ENCODE measurements at regions not wholly inside any gene's neighbourhood (a gene's known extent, or its start where the extent isn't known, plus 50 kb on each side); places are given as distances from the start of the nearest gene placed in this dataset.

DNA sequence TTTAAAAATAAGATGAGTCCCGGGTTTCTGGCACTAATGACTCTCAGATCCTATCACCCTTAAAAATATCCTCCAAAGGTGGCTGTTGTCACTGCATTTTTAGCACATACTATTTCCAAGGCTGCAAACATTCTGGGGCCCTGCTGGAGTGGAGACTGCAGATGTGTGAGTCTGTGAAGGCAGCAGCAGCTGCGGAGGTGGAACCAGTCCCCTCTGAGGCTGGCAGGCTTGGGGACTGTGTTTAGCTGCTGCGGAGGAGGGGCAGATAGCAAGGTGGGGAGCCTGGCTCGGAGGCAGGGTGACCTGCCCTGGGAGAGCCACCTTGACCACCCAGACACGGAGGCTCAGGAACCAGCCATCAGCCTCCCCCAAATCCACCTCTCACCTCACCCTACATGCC, 77.0 kb downstream of the C5orf15 start:
- no peaks in the 10 kb centered on the region for H3K9me3 Mint-ChIP-seq
- no peaks in the 10 kb centered on the region for H3K36me3 Mint-ChIP-seq
- intact Hi-C loops (cut with micrococcal nuclease): no loop called here
- no peaks in the 10 kb centered on the region for H3K27me3 Mint-ChIP-seq
- no peak overlapping the region for H3K4me3 Mint-ChIP-seq
- H3K27ac Mint-ChIP-seq: no peak overlapping the region
- CTCF ChIA-PET: no interaction called here
- no peaks in the 10 kb centered on the region for H3K4me1 Mint-ChIP-seq (ENCODE audit: low read depth)
- DNase-seq: no peak
- POLR2A ChIA-PET: no interaction called here

DNA sequence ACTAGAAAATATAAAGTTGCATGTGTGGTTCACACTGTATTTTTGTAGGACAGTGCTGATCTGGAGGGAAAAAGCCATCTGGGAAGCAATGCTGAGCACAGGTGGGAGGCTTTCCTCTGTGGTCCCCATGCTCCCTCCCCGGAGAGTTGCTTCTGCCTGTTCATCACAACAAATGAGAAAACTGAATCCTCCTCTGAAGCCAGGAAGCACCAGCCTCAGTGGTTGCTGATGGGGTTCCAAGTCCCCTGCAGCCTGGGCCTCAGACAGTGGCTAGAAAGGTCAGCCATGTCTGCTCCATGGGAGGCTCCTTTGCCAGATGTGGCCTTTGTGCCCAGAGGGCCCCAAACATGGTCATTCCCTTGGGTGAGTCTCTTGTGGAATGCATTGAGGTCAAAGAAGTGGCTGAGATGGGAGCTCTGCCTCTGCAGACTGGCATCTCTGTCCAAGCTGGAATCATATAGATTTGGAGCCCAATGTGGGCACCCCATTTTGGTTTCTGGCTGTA, 77.6 kb downstream of the C5orf15 start:
- no peak for DNase-seq
- ChIA-PET POLR2A (no interaction called here), CTCF (no interaction called here)
- Mint-ChIP-seq H3K27ac (no peak overlapping the region), H3K36me3 (no peaks in the 10 kb centered on the region), H3K4me3 (no peak overlapping the region), H3K9me3 (no peaks in the 10 kb centered on the region), H3K4me1 (ENCODE audit: low read depth) (no peaks in the 10 kb centered on the region), H3K27me3 (no peaks in the 10 kb centered on the region)
- intact Hi-C loops (cut with micrococcal nuclease): no loop called here

DNA sequence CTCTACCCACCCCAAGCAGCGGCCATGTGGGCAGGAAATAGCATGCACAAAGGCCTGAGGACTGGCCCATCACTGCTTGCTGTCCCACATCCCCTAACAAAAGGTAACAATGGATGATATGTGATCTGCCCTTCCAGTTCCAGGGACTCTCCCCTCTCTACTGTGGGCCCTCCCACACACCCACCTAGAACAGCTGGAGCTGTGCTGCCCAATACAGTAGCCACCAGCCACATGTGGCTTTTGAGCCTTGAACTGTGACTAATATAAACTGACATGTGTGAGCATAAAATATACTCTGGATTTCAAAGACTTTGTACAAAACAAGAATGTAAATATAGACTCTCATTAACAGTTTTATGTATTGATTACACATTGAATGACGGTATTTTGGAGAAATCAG, 78.1 kb downstream of the C5orf15 start:
- H3K36me3 Mint-ChIP-seq: no peaks in the 10 kb centered on the region
- POLR2A ChIA-PET: no interaction called here
- H3K4me3 Mint-ChIP-seq: no peak overlapping the region
- H3K27ac Mint-ChIP-seq: no peak overlapping the region
- no peaks in the 10 kb centered on the region for H3K27me3 Mint-ChIP-seq
- H3K4me1 Mint-ChIP-seq (ENCODE audit: low read depth): no peaks in the 10 kb centered on the region
- DNase-seq: peak; percentile 16
- no peaks in the 10 kb centered on the region for H3K9me3 Mint-ChIP-seq
- intact Hi-C loops (cut with micrococcal nuclease): no loop called here
- CTCF ChIA-PET: no interaction called here

DNA sequence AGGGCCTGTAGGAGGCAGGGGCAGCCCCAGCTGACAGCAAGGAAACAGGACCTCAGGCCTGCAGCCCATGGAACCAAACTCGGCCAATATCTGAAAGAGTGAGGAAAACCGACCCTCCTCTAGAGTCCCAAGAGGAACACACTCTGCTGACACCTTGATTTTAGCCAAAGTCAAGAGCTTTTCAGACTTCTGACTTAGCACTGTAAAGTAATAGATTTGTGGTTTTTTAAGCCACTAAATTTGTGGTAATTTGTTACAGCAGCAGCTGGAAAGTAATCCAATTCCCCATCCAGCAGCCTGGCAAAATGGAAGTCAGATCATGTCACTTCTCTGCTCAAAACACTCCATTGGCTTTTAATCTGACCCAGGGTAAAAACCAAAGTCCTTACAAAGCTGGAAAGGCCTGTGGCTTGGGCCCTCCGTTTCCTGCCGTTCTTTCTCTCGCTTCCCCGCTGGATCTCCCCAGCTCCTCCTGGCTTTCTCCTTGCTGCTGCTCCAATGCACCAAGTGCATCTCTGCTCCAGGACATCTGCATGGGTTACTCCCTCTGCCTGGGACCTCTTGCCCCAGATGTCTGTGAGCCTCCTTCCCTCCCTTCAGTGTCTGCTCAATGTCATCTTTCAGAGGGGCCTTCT, 79.0 kb downstream of the C5orf15 start:
- POLR2A ChIA-PET: no interaction called here
- H3K4me1 Mint-ChIP-seq (ENCODE audit: low read depth): no peaks in the 10 kb centered on the region
- H3K9me3 Mint-ChIP-seq: no peaks in the 10 kb centered on the region
- DNase-seq: no peak
- no peak overlapping the region for H3K4me3 Mint-ChIP-seq
- no peak overlapping the region for H3K27ac Mint-ChIP-seq
- CTCF ChIA-PET: no interaction called here
- intact Hi-C loops (cut with micrococcal nuclease): no loop called here
- no peaks in the 10 kb centered on the region for H3K36me3 Mint-ChIP-seq
- no peaks in the 10 kb centered on the region for H3K27me3 Mint-ChIP-seq

DNA sequence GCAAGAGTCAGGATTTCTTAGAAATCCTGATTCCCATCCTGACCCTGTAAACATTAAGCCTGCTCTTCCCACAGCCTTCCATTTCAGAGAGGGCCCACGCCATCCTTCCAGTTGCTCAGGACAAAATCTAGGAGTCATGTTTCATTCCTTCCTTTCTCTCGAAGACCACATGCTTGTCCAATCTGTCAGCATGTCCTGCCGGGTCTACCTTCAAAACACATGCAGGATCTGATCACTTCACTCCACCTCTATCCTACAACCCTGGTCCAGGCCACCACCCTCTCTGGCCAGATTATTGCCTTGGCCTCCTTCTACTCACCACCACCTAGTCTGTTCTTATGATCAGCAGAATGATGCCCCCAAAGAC, 79.8 kb downstream of the C5orf15 start:
- Mint-ChIP-seq H3K27me3 (no peaks in the 10 kb centered on the region), H3K9me3 (no peaks in the 10 kb centered on the region), H3K4me1 (ENCODE audit: low read depth) (no peaks in the 10 kb centered on the region), H3K27ac (no peak overlapping the region), H3K36me3 (no peaks in the 10 kb centered on the region), H3K4me3 (no peak overlapping the region)
- ChIA-PET POLR2A (no interaction called here), CTCF (no interaction called here)
- intact Hi-C loops (cut with micrococcal nuclease): no loop called here
- DNase-seq: no peak

DNA sequence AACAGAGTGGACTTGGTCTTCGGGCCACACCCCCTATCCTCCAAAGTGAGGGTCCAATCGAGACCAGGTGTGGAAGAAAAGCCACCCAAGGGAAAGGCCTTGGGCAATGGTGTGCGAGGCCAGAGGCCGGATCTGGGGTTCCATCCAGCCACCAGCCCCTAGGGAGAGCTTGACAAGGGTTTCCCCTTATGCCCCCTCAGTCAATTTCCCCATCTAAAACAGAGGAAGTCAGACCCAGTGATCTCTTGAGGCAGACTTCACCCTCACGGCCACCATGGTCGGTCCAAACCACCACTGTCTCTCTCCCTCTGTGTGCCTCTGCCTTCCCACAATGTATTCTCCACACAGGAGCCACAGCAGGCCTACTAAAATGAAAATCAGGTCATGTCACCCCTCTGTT, 82.9 kb downstream of the C5orf15 start:
- no peaks in the 10 kb centered on the region for H3K9me3 Mint-ChIP-seq
- no peak overlapping the region for H3K4me3 Mint-ChIP-seq
- ChIA-PET CTCF (no interaction called here), POLR2A (no interaction called here)
- intact Hi-C loops (cut with micrococcal nuclease): no loop called here
- H3K27me3 Mint-ChIP-seq: peaks cover 4% of the 10 kb centered on the region
- H3K36me3 Mint-ChIP-seq: no peaks in the 10 kb centered on the region
- no peak for DNase-seq
- no peaks in the 10 kb centered on the region for H3K4me1 Mint-ChIP-seq (ENCODE audit: low read depth)
- no peak overlapping the region for H3K27ac Mint-ChIP-seq

DNA sequence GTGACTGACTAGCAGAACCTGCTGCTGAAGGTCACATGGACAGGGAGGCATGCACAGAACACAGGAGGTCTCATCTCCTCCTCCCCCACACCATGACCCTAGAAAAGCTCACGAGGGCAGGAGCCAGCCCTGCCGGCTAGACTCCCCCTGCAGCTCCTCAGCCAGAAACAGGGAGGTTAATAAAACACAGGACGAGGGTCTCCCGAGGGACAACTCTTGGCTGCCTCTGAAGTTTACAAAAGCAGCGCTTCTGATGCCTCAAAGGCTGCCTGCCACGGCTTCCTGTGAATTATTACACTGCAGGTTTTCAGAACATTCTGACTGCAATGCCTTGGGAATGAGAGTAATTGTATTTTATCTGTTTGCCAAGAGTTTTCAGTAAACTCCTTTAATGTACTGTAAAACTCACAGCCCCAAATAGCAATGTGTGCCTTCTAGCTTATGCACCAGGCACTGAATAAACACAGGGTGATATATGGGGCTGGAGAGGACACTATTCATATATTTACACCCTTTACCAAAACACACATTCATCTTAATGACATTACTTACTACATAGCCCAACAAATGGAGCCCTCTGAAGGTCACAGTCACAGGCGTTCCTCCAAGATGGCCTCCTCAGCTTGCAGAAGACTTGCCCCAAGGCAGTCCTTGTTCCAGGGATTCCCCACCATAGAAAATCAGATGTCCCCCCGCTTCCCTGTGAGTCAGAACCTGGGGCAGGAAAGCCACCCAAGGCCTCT, 83.7 kb downstream of the C5orf15 start:
- no peaks in the 10 kb centered on the region for H3K4me1 Mint-ChIP-seq (ENCODE audit: low read depth)
- ChIA-PET POLR2A (no interaction called here), CTCF (no interaction called here)
- peaks cover 4% of the 10 kb centered on the region for H3K27me3 Mint-ChIP-seq
- no peaks in the 10 kb centered on the region for H3K36me3 Mint-ChIP-seq
- H3K9me3 Mint-ChIP-seq: no peaks in the 10 kb centered on the region
- H3K27ac Mint-ChIP-seq: no peak overlapping the region
- no peak overlapping the region for H3K4me3 Mint-ChIP-seq
- intact Hi-C loops (cut with micrococcal nuclease): no loop called here
- DNase-seq: no peak

DNA sequence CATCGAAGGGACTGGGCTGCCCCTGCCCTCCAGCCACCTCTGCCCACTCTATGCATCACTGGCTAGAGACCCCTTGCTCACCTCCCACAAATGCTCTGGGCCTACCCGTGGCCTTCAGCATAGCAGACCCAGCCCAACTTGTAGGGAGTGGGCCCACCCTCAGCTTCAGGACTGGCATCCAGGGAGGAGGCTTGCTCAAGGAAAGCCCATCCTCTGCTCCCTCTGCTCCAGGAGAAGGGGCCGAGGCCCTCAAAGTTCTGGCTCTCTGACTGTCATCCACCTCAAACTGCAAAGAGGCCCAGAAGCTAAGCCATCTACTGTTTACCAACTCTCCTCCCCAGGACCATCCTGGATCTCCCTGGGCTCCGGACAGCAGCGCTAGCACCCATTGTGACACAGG, 84.5 kb downstream of the C5orf15 start:
- no peaks in the 10 kb centered on the region for H3K4me1 Mint-ChIP-seq (ENCODE audit: low read depth)
- ChIA-PET POLR2A (no interaction called here), CTCF (no interaction called here)
- H3K36me3 Mint-ChIP-seq: no peaks in the 10 kb centered on the region
- no peak for DNase-seq
- no peaks in the 10 kb centered on the region for H3K9me3 Mint-ChIP-seq
- no peak overlapping the region for H3K27ac Mint-ChIP-seq
- peaks cover 4% of the 10 kb centered on the region for H3K27me3 Mint-ChIP-seq
- no peak overlapping the region for H3K4me3 Mint-ChIP-seq
- intact Hi-C loops (cut with micrococcal nuclease): no loop called here

DNA sequence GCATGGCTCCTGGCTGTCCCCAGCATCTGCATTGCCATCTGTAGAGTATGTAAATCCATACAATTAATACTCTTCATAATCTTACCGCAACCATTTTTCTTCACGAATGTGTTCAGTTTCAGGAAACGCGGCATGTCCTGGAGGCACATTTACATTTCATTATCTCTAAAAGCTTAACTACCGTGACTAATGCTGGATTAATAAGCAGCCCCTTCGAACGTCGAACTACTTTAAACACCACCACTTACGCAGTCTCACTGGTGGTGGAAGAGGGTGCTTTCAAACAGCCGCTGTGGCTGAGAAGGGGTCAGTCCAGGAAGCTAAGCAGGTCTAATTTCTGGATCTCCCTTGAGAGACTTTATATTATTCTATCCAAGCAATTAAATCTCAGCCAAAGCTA, 85.6 kb downstream of the C5orf15 start:
- no peaks in the 10 kb centered on the region for H3K36me3 Mint-ChIP-seq
- H3K4me1 Mint-ChIP-seq (ENCODE audit: low read depth): peaks cover 5% of the 10 kb centered on the region
- POLR2A ChIA-PET: no interaction called here
- H3K4me3 Mint-ChIP-seq: no peak overlapping the region
- peaks cover 4% of the 10 kb centered on the region for H3K27me3 Mint-ChIP-seq
- no peak overlapping the region for H3K27ac Mint-ChIP-seq
- H3K9me3 Mint-ChIP-seq: no peaks in the 10 kb centered on the region
- intact Hi-C loops (cut with micrococcal nuclease): no loop called here
- CTCF ChIA-PET: interaction anchor here (2.4 kb wide), 1 partner anchor 13 kb away, joined by 10 read pairs; no protein-coding TSS in a partner anchor
- no peak for DNase-seq

DNA sequence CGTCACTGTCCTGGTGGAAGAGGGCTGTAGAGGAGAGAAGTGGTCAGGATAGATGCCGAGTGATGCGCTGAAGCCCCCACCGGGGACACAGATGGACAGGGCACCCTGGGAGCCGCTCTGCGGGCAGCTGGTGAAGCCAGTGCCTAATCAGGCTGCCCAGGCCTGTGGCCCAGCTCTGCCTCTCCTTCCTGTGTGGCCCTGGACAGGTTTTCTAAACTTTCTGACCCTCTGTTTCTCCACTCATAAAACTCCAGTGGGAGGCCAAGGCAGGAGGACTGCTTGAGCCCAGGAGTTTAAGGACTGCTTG, 86.1 kb downstream of the C5orf15 start:
- no peaks in the 10 kb centered on the region for H3K36me3 Mint-ChIP-seq
- peaks cover 5% of the 10 kb centered on the region for H3K4me1 Mint-ChIP-seq (ENCODE audit: low read depth)
- no peak for DNase-seq
- ChIA-PET CTCF (interaction anchor here (0.7 to 2.4 kb wide), 2 partner anchors 11 to 13 kb away, joined by 3 to 10 read pairs; no protein-coding TSS in a partner anchor), POLR2A (no interaction called here)
- H3K27ac Mint-ChIP-seq: no peak overlapping the region
- no peaks in the 10 kb centered on the region for H3K9me3 Mint-ChIP-seq
- H3K4me3 Mint-ChIP-seq: no peak overlapping the region
- H3K27me3 Mint-ChIP-seq: peaks cover 4% of the 10 kb centered on the region
- intact Hi-C loops (cut with micrococcal nuclease): no loop called here

DNA sequence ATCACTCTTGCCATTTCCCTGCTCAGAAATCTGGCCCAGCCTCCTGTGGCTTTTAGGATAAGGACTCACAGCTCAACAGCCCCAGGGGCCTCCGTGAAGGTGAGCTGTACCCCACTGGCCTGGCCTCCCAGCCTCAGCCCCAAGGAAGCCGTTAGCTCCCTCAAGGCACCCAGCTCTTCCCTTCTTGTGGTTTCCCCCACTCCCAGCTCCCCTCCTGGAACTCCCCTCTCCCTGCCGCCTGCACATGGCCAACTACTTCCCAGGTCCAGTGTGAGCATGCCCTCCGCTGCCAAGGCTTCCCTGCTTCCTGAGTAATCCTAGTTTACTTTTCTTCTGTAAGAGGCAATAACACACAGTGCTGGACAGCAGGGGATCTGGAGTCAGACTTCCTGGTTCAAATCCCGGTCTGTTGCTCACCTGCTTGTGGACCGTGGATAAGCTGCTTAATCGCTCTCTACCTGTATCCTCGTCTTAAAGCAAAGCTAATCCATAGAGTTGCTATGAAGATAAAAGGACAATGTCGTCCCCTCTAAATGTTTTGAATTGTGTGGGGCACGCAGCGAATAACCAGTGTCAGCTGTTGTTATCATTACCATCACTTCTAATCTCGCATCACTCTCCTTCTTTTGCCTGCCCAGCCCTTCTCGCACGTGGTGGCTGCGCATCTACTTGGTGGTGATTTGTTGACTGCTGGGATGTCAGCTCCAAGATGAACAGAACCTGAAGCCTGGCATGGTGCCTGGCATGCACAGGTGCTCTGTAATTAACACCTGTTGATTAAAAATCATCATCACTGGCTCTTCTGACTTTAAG, 86.6 kb downstream of the C5orf15 start:
- CTCF ChIA-PET: interaction anchor here (0.7 to 2.4 kb wide), 2 partner anchors 10 to 12 kb away, joined by 3 to 10 read pairs; no protein-coding TSS in a partner anchor
- H3K36me3 Mint-ChIP-seq: no peaks in the 10 kb centered on the region
- POLR2A ChIA-PET: no interaction called here
- H3K27me3 Mint-ChIP-seq: peaks cover 4% of the 10 kb centered on the region
- no peaks in the 10 kb centered on the region for H3K9me3 Mint-ChIP-seq
- no peak overlapping the region for H3K4me3 Mint-ChIP-seq
- peaks cover 5% of the 10 kb centered on the region for H3K4me1 Mint-ChIP-seq (ENCODE audit: low read depth)
- no peak overlapping the region for H3K27ac Mint-ChIP-seq
- no peak for DNase-seq
- intact Hi-C loops (cut with micrococcal nuclease): no loop called here

DNA sequence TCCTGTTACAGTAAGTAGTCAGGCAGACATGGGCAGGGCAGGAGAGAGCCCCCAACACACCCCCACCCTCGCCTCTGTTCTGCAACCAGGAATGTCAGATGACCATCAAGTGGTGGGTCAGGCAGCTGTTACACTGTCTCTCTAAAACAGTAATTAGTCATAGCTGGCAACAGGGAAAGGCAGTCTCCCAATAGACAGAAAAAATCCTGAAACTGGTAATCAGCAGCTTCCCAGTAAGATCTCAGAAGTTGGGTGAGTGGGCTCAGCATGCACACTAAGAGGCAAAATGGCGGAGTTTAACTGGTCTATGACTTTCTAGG, 90.2 kb downstream of the C5orf15 start:
- DNase-seq: no peak
- Mint-ChIP-seq H3K4me3 (no peak overlapping the region), H3K4me1 (ENCODE audit: low read depth) (peaks cover 30% of the 10 kb centered on the region), H3K36me3 (peaks cover 2% of the 10 kb centered on the region), H3K27me3 (peaks cover 4% of the 10 kb centered on the region), H3K9me3 (peaks cover 8% of the 10 kb centered on the region), H3K27ac (no peak overlapping the region)
- intact Hi-C loops (cut with micrococcal nuclease): no loop called here
- ChIA-PET CTCF (interaction anchor here (1.0 to 3.3 kb wide), 2 partner anchors 9 to 52 kb away, joined by 3 to 18 read pairs; no protein-coding TSS in a partner anchor), POLR2A (no interaction called here)

All from activated CD4-positive, alpha-beta memory T cell treated with anti-CD3 and anti-CD28 coated beads for 36 hours (primary cell).